Nucleus accumbens (tissue), 56 donors: ENCODE measurements at regions not wholly inside any gene's neighbourhood (a gene's known extent, or its start where the extent isn't known, plus 50 kb on each side); places are given as distances from the start of the nearest gene placed in this dataset.
A peak's percentile ranks its signal among the peaks of the same experiment; 100 is the strongest.

Experiments used
- DNase-seq, 56 donors: peaks; one replicate each; lab custom pipeline; 2025; lab: John Stamatoyannopoulos, UW

GRCh38 chr7:131183611-131184119 lies 144.0 kb upstream of the MKLN1 start:
- no peak for DNase-seq

- DNase-seq = peak in 23 of 56 donors; percentile 2 to 54 (median 23)
These were observed 140.9 kb upstream of the MKLN1 start for GRCh38 chr7:131186816-131187215.

- DNase-seq = no peak
These were observed 139.0 kb upstream of the MKLN1 start for GRCh38 chr7:131188367-131189339.

- DNase-seq = no peak
These were observed 138.2 kb upstream of the MKLN1 start for GRCh38 chr7:131189488-131189887.

GRCh38 chr7:131190146-131190545 lies 137.5 kb upstream of the MKLN1 start:
- peak in 1 of 56 donors; percentile 7 for DNase-seq

GRCh38 chr7:131190581-131190980 lies 137.1 kb upstream of the MKLN1 start:
- DNase-seq = no peak

- no peak for DNase-seq
These were observed 133.4 kb upstream of the MKLN1 start for GRCh38 chr7:131194070-131194865.

GRCh38 chr7:131196803-131197202 lies 130.9 kb upstream of the MKLN1 start:
- DNase-seq = no peak

GRCh38 chr7:131197920-131198615 lies 129.6 kb upstream of the MKLN1 start:
- DNase-seq = no peak

GRCh38 chr7:131202451-131202850 lies 125.2 kb upstream of the MKLN1 start:
- no peak for DNase-seq

- no peak for DNase-seq
These were observed 124.2 kb upstream of the MKLN1 start for GRCh38 chr7:131203291-131203976.

GRCh38 chr7:131208777-131209176 lies 118.9 kb upstream of the MKLN1 start:
- no peak for DNase-seq

- DNase-seq = no peak
These were observed 117.1 kb upstream of the MKLN1 start for GRCh38 chr7:131210618-131211017.

- DNase-seq = no peak
These were observed 116.2 kb upstream of the MKLN1 start for GRCh38 chr7:131211500-131211899.

GRCh38 chr7:131212114-131212513 lies 115.6 kb upstream of the MKLN1 start:
- no peak for DNase-seq

- no peak for DNase-seq
These were observed 108.9 kb upstream of the MKLN1 start for GRCh38 chr7:131218727-131219128.

GRCh38 chr7:131219312-131220041 lies 108.2 kb upstream of the MKLN1 start:
- DNase-seq = peak in 48 of 56 donors; percentile 3 to 74 (median 40)

- no peak for DNase-seq
These were observed 106.6 kb upstream of the MKLN1 start for GRCh38 chr7:131221061-131221460.

GRCh38 chr7:131222171-131222570 lies 105.5 kb upstream of the MKLN1 start:
- DNase-seq = no peak
